ENCODE measurements at regions not wholly inside any gene's neighbourhood (a gene's known extent, or its start where the extent isn't known, plus 50 kb on each side); places are given as distances from the start of the nearest gene placed in this dataset.

DNA sequence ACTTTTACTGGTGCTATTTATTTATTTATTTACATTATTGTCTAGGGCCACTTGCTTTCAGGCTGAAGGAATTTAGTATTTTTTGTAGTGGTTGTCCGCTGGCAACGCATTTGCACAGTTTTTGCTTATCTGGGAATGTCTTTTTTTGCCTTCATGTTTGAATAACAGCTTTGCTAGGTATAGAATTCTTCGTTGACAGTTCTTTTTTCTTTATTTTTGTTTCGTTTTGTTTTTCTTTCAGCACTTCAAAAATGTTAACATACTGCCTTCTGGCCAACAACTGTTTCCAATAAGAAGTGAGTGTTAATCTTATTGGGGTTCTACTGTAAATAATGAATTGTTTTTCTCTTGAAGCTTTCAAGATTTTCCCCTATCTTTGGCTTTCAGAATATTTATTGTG is 252.7 kb upstream of the TARS1 start:
- Histone ChIP-seq H3K27ac (ENCODE audit: low read depth in 1 of 3, low read length in 2 of 3) (no peak overlapping the region), H3K4me1 (ENCODE audit: control insufficient read depth in 3 of 3, insufficient read depth in 2 of 3, low read depth in 1 of 3, low read length in 2 of 3) (no peaks in the 10 kb centered on the region), H3K9me3 (ENCODE audit: control insufficient read depth in 2 of 2, insufficient read depth in 1 of 2, low read depth in 1 of 2, low read length in 1 of 2) (peaks cover 0 to 8% of the 10 kb centered on the region in 2 donors), H3K4me3 (ENCODE audit: low read depth in 1 of 3, low read length in 3 of 3) (no peak overlapping the region), H3K27me3 (ENCODE audit: control insufficient read depth in 3 of 3, insufficient read depth in 3 of 3, low read length in 3 of 3) (no peaks in the 10 kb centered on the region), H3K36me3 (ENCODE audit: control insufficient read depth in 3 of 3, insufficient read depth in 2 of 3, low read depth in 1 of 3, low read length in 3 of 3) (no peaks in the 10 kb centered on the region)
- WGBS, 3 donors: 64 to 79% (median 79%) methylated on average over 4 of the region's 4 CpGs
- FAIRE-seq (no peak), DNase-seq (no peak)

DNA sequence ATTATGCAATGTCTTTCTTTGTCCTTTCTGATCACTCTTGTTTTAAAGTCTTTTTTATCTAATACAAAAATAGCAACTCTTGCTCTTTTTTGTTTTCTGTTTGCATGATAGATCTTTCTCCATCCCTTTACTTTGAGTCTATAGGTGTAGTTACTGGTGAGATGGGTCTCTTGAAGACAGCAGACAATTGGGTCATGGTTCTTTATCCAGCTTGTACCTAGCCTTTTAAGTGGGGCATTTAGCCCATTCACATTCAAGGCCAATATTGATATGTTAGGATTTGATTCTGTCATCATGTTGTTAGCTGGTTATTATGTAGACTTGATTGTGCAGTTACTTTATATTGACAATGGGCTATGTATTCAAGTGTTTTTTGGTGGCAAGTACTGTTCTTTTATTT is 245.9 kb upstream of the TARS1 start:
- no peak for FAIRE-seq
- Histone ChIP-seq H3K4me1 (ENCODE audit: control insufficient read depth in 3 of 3, insufficient read depth in 2 of 3, low read depth in 1 of 3, low read length in 2 of 3) (no peaks in the 10 kb centered on the region), H3K9me3 (ENCODE audit: control insufficient read depth in 2 of 2, insufficient read depth in 1 of 2, low read depth in 1 of 2, low read length in 1 of 2) (peaks cover 0 to 2% of the 10 kb centered on the region in 2 donors), H3K4me3 (ENCODE audit: low read depth in 1 of 3, low read length in 3 of 3) (no peak overlapping the region), H3K36me3 (ENCODE audit: control insufficient read depth in 3 of 3, insufficient read depth in 2 of 3, low read depth in 1 of 3, low read length in 3 of 3) (no peaks in the 10 kb centered on the region), H3K27me3 (ENCODE audit: control insufficient read depth in 3 of 3, insufficient read depth in 3 of 3, low read length in 3 of 3) (no peaks in the 10 kb centered on the region), H3K27ac (ENCODE audit: low read depth in 1 of 3, low read length in 2 of 3) (no peak overlapping the region)
- no peak for DNase-seq

DNA sequence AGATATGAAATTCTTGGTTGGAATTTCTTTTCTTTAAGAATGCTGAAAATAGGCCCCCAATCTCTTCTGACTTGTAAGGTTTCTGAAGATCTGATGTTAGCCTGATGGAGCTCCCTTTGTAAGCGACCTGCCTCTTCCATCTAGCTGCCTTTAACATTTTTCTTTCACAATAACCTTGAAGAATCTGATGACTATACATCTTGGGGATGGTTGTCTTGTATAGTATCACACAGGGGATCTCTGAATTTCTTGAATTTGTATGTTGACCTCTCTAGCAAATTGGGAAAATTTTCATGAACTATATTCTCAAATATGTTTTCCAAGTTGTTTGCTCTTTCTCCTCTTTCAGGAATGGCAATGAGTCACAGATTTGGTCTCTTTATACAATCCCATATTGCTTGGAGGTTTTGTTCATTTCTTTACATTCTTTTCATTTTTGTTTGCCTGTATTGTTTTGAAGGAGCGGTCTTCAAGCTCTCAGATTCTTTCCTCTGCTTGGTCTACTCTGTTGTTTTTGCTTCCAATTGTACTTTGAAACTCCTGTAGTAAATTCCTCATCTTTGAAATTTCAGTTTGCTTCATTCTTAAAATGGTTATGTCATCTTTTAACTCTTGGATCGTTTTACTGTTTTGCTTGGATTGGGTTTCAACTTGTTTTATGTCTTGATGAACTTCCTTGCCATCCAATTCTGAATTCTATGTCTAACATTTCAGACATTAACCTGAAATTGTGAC is 245.2 kb upstream of the TARS1 start:
- FAIRE-seq (no peak), DNase-seq (no peak)
- 34 to 58% (median 43%) methylated on average over 3 of the region's 3 CpGs for WGBS, 3 donors
- Histone ChIP-seq H3K4me3 (ENCODE audit: low read depth in 1 of 3, low read length in 3 of 3) (no peak overlapping the region), H3K27ac (ENCODE audit: low read depth in 1 of 3, low read length in 2 of 3) (no peak overlapping the region), H3K4me1 (ENCODE audit: control insufficient read depth in 3 of 3, insufficient read depth in 2 of 3, low read depth in 1 of 3, low read length in 2 of 3) (no peaks in the 10 kb centered on the region), H3K27me3 (ENCODE audit: control insufficient read depth in 3 of 3, insufficient read depth in 3 of 3, low read length in 3 of 3) (no peaks in the 10 kb centered on the region), H3K36me3 (ENCODE audit: control insufficient read depth in 3 of 3, insufficient read depth in 2 of 3, low read depth in 1 of 3, low read length in 3 of 3) (no peaks in the 10 kb centered on the region), H3K9me3 (ENCODE audit: control insufficient read depth in 2 of 2, insufficient read depth in 1 of 2, low read depth in 1 of 2, low read length in 1 of 2) (no peaks in the 10 kb centered on the region)

DNA sequence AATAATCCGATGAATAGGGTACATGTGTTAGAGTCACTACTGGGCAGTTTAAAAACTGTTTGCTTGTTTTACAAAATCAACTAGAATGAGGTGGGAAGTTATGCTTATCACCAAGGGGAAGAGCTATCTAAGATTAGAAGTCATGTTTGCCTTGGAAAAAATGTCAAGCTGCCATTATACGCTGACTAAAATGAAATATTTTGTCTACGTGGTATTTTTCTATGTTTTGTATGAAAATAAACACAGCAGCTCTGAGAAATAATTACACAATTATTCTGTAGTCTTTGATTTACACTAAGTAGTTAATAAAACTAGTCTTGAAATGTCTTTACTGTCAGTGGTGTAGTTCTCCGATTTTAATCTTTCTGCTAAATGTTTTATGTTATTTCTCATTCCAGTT is 241.9 kb upstream of the TARS1 start:
- WGBS, 3 donors: 62 to 73% (median 65%) methylated on average over 4 of the region's 4 CpGs
- H3K36me3 ChIP-seq (ENCODE audit: control insufficient read depth in 3 of 3, insufficient read depth in 2 of 3, low read depth in 1 of 3, low read length in 3 of 3): no peaks in the 10 kb centered on the region
- DNase-seq (no peak), FAIRE-seq (no peak)
- no peak overlapping the region for H3K4me3 ChIP-seq (ENCODE audit: low read depth in 1 of 3, low read length in 3 of 3)
- H3K27ac ChIP-seq (ENCODE audit: low read depth in 1 of 3, low read length in 2 of 3): no peak overlapping the region
- no peaks in the 10 kb centered on the region for H3K9me3 ChIP-seq (ENCODE audit: control insufficient read depth in 2 of 2, insufficient read depth in 1 of 2, low read depth in 1 of 2, low read length in 1 of 2)
- H3K4me1 ChIP-seq (ENCODE audit: control insufficient read depth in 3 of 3, insufficient read depth in 2 of 3, low read depth in 1 of 3, low read length in 2 of 3): no peaks in the 10 kb centered on the region
- no peaks in the 10 kb centered on the region for H3K27me3 ChIP-seq (ENCODE audit: control insufficient read depth in 3 of 3, insufficient read depth in 3 of 3, low read length in 3 of 3)

DNA sequence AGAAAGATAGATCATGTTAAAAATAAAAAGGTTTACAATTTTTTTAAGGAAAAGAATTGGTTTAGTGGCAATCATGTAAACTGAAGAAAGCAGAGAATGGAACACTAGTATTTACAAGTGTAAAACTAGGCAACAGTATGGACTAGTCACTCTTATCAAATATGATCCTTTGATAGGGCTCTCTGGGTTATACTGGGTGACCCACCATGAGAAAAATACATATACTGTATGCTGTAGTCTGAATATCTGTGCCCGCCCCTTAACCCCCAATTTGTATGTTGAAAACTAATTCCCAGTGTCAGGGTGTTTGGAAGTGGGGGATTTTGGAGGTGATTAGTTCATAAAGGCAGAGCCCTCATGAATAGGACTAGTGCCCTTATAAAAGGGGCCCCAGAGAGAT is 236.8 kb upstream of the TARS1 start:
- H3K27me3 ChIP-seq (ENCODE audit: control insufficient read depth in 3 of 3, insufficient read depth in 3 of 3, low read length in 3 of 3): no peaks in the 10 kb centered on the region
- no peak overlapping the region for H3K4me3 ChIP-seq (ENCODE audit: low read depth in 1 of 3, low read length in 3 of 3)
- DNase-seq: no peak
- H3K27ac ChIP-seq (ENCODE audit: low read depth in 1 of 3, low read length in 2 of 3): no peak overlapping the region
- WGBS, 3 donors: 42 to 91% (median 73%) methylated on average over 1 of the region's 1 CpG
- peaks cover 0 to 3% (median 0%) of the 10 kb centered on the region in 3 donors for H3K4me1 ChIP-seq (ENCODE audit: control insufficient read depth in 3 of 3, insufficient read depth in 2 of 3, low read depth in 1 of 3, low read length in 2 of 3)
- no peaks in the 10 kb centered on the region for H3K36me3 ChIP-seq (ENCODE audit: control insufficient read depth in 3 of 3, insufficient read depth in 2 of 3, low read depth in 1 of 3, low read length in 3 of 3)
- FAIRE-seq: no peak
- H3K9me3 ChIP-seq (ENCODE audit: control insufficient read depth in 2 of 2, insufficient read depth in 1 of 2, low read depth in 1 of 2, low read length in 1 of 2): no peaks in the 10 kb centered on the region

DNA sequence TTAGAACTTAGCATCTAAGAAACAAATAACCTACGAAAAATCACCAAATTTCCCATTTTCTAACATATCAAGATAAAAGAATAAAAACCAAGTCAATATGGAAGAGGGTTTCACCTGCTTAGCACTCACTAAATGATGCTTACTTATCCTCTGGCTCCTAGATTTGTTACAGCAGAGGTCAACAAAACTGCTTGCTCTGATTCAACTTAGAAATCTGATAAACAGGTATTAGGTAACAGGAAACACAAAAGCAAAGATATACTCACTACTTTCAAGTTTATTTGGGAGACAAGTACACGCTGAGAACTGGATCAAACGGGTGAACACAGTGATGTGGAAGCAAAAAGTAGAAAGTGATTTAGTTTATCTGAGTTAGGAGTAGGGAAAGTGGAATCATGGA is 235.7 kb upstream of the TARS1 start:
- DNase-seq (no peak), FAIRE-seq (no peak)
- Histone ChIP-seq H3K36me3 (ENCODE audit: control insufficient read depth in 3 of 3, insufficient read depth in 2 of 3, low read depth in 1 of 3, low read length in 3 of 3) (no peaks in the 10 kb centered on the region), H3K9me3 (ENCODE audit: control insufficient read depth in 2 of 2, insufficient read depth in 1 of 2, low read depth in 1 of 2, low read length in 1 of 2) (no peaks in the 10 kb centered on the region), H3K27me3 (ENCODE audit: control insufficient read depth in 3 of 3, insufficient read depth in 3 of 3, low read length in 3 of 3) (no peaks in the 10 kb centered on the region), H3K27ac (ENCODE audit: low read depth in 1 of 3, low read length in 2 of 3) (no peak overlapping the region), H3K4me3 (ENCODE audit: low read depth in 1 of 3, low read length in 3 of 3) (no peak overlapping the region), H3K4me1 (ENCODE audit: control insufficient read depth in 3 of 3, insufficient read depth in 2 of 3, low read depth in 1 of 3, low read length in 2 of 3) (peaks cover 0 to 3% (median 0%) of the 10 kb centered on the region in 3 donors)
- 31 to 61% (median 42%) methylated on average over 3 of the region's 3 CpGs for WGBS, 3 donors

DNA sequence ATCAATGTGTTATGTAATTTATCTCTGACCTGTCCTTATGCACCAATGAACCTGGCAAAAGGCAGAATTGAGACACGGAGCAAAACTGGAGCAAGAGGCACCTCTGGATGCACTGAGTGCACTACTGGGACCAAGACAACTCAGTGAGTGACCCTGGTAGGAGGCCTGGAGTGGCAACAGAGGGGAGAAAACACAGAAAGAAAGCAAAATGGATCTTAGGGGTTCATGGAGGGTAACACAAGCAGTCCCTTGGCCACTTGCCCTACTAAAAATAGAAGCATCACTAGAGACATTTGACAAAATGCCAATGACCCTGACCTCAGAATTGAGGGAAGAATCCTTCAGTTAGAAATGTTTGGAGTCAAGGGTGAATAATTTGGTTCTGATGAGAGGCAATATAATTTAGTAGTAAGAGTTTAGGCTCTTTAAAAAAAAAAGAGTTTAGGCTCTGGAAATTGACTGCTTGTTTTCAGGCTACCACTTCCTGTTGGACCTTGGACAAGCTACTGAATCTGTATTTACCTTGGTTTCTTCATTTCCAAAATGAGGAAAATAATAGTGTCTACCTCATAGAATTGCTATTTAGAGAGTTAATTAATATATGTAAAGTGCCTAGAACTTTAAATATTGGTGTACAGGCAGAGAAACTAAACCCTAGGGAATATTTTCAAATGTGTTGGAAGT is 234.9 kb upstream of the TARS1 start:
- WGBS, 3 donors: 68 to 82% (median 74%) methylated on average over 1 of the region's 1 CpG
- Histone ChIP-seq H3K27me3 (ENCODE audit: control insufficient read depth in 3 of 3, insufficient read depth in 3 of 3, low read length in 3 of 3) (no peaks in the 10 kb centered on the region), H3K4me3 (ENCODE audit: low read depth in 1 of 3, low read length in 3 of 3) (no peak overlapping the region), H3K27ac (ENCODE audit: low read depth in 1 of 3, low read length in 2 of 3) (no peak overlapping the region), H3K4me1 (ENCODE audit: control insufficient read depth in 3 of 3, insufficient read depth in 2 of 3, low read depth in 1 of 3, low read length in 2 of 3) (peaks cover 0 to 3% (median 0%) of the 10 kb centered on the region in 3 donors), H3K9me3 (ENCODE audit: control insufficient read depth in 2 of 2, insufficient read depth in 1 of 2, low read depth in 1 of 2, low read length in 1 of 2) (no peaks in the 10 kb centered on the region), H3K36me3 (ENCODE audit: control insufficient read depth in 3 of 3, insufficient read depth in 2 of 3, low read depth in 1 of 3, low read length in 3 of 3) (no peaks in the 10 kb centered on the region)
- FAIRE-seq (no peak), DNase-seq (no peak)

DNA sequence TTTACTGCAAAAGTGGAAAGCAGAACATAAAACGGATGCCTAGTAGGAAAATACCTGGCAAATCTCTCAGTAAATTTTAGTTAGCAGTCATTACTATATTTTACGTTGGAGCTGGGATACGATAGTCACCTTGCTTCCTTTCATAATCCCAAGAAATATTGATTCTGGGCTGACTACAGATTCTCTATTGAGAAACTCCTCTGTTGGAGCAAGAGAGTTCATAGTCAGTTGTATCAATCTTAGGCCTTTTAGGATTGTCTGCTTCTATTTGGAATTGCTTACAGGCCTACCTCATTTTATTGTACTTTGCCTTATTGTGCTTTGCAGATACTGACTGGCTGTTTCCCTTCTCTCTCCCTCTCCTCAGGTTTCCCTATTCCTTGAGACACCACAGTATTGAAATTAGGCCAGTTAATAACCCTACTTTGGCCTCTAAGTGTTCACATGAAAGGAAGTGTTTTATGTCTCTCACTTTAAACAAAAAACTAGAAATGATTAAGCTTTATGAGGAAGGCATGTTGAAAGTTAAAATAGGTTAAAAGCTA is 233.7 kb upstream of the TARS1 start:
- no peaks in the 10 kb centered on the region for H3K27me3 ChIP-seq (ENCODE audit: control insufficient read depth in 3 of 3, insufficient read depth in 3 of 3, low read length in 3 of 3)
- no peak overlapping the region for H3K4me3 ChIP-seq (ENCODE audit: low read depth in 1 of 3, low read length in 3 of 3)
- H3K9me3 ChIP-seq (ENCODE audit: control insufficient read depth in 2 of 2, insufficient read depth in 1 of 2, low read depth in 1 of 2, low read length in 1 of 2): no peaks in the 10 kb centered on the region
- 76 to 90% (median 82%) methylated on average over 3 of the region's 3 CpGs for WGBS, 3 donors
- no peak for DNase-seq
- peaks cover 0 to 3% (median 0%) of the 10 kb centered on the region in 3 donors for H3K4me1 ChIP-seq (ENCODE audit: control insufficient read depth in 3 of 3, insufficient read depth in 2 of 3, low read depth in 1 of 3, low read length in 2 of 3)
- no peaks in the 10 kb centered on the region for H3K36me3 ChIP-seq (ENCODE audit: control insufficient read depth in 3 of 3, insufficient read depth in 2 of 3, low read depth in 1 of 3, low read length in 3 of 3)
- H3K27ac ChIP-seq (ENCODE audit: low read depth in 1 of 3, low read length in 2 of 3): no peak overlapping the region
- FAIRE-seq: no peak

Measured in small intestine (tissue), 7 donors.